RWPE2 (cell line): ENCODE measurements at regions not wholly inside any gene's neighbourhood (a gene's known extent, or its start where the extent isn't known, plus 50 kb on each side); places are given as distances from the start of the nearest gene placed in this dataset.
A peak's percentile ranks its signal among the peaks of the same experiment; 100 is the strongest.

Experiments
- ATAC-seq: fragments of 200-7000 bp; cut with Tn5 transposase; 3 replicates; pipeline ENCODE4 v1.9.1; 2021; ENCODE audit warnings: low read depth
- DNase-seq: peaks from one replicate; pipeline ENCODE4 v3.0.0-alpha.2; 2020; ENCODE audit warnings: low spot score
- H3K27ac ChIP-seq: fragments of 450-650 bp; 2 replicates; pipeline ENCODE4 v1.5.1; 2017; ENCODE audit warnings: mild to moderate bottlenecking; ENCODE audit not compliant: poor library complexity, severe bottlenecking
- H3K27me3 ChIP-seq: fragments of 250-450 bp; sonication (Bioruptor Pico); 2 replicates; pipeline ENCODE4 v1.5.1; 2021; ENCODE audit warnings: mild to moderate bottlenecking, moderate library complexity; ENCODE audit not compliant: insufficient read depth, poor library complexity, severe bottlenecking
- H3K36me3 ChIP-seq: fragments of 250-450 bp; sonication (Bioruptor Pico); 2 replicates; pipeline ENCODE4 v1.5.1; 2020; ENCODE audit warnings: low read depth, mild to moderate bottlenecking, moderate library complexity
- H3K4me1 ChIP-seq: fragments of 250-450 bp; sonication (Bioruptor Pico); 2 replicates; pipeline ENCODE4 v1.5.1; 2021; ENCODE audit warnings: mild to moderate bottlenecking, moderate library complexity; ENCODE audit not compliant: insufficient read depth, poor library complexity, severe bottlenecking
- H3K4me3 ChIP-seq: fragments of 250-450 bp; sonication (Bioruptor Pico); 2 replicates; pipeline ENCODE4 v1.5.1; 2021; ENCODE audit warnings: mild to moderate bottlenecking, moderate library complexity; ENCODE audit not compliant: severe bottlenecking
- H3K9me3 ChIP-seq: fragments of 250-450 bp; sonication (Bioruptor Pico); 2 replicates; pipeline ENCODE4 v1.5.1; 2021; ENCODE audit warnings: mild to moderate bottlenecking, moderate library complexity; ENCODE audit not compliant: severe bottlenecking
- TF ChIP-seq, protein P1 (sequence below): fragments of 450-650 bp; IDR thresholded peaks from one replicate; pipeline ENCODE4 v1.5.1; 2017; ENCODE audit warnings: mild to moderate bottlenecking, moderate library complexity; ENCODE audit not compliant: poor library complexity, severe bottlenecking

DNA sequence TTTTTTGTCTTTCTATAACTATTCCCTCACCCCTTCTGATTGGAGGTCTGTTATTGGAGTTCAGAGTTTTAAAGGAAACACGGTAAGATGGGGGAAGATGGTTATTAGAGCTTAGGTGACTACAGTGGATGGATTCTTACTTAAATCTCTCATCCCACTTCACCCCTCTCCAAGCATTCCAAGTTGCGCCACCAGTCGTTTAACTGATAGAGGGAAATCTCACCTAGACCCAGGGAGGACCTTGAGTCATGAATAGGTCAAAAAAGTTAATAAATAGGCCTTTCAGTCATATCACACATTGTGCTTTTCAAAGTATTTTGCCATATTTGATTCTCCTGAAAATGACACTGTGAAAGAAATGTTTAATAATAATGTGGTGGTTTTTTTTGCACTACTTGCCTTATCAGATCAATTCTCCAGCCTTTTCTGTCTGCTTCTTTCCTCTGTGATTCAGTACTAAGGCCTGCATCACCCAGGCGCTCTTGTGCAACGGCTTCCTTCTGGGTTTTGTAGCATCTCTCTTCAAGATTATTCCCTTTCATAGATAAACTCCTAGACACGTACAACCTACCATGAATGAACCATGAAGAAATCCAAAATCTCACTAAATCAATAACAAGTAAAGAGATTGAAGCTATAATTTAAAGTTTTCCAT lies 100.4 kb upstream of the TGFBR2 start:
- no peaks in the 10 kb centered on the region for H3K27me3 ChIP-seq
- DNase-seq (no peak), ATAC-seq (no peak)
- H3K36me3 ChIP-seq = no peaks in the 10 kb centered on the region
- peaks cover 36% of the 10 kb centered on the region for H3K4me1 ChIP-seq
- no peaks in the 10 kb centered on the region for H3K9me3 ChIP-seq
- no peak overlapping the region for H3K4me3 ChIP-seq
- H3K27ac ChIP-seq = peak overlapping the region; percentile 85
- TF ChIP-seq, protein P1, sequence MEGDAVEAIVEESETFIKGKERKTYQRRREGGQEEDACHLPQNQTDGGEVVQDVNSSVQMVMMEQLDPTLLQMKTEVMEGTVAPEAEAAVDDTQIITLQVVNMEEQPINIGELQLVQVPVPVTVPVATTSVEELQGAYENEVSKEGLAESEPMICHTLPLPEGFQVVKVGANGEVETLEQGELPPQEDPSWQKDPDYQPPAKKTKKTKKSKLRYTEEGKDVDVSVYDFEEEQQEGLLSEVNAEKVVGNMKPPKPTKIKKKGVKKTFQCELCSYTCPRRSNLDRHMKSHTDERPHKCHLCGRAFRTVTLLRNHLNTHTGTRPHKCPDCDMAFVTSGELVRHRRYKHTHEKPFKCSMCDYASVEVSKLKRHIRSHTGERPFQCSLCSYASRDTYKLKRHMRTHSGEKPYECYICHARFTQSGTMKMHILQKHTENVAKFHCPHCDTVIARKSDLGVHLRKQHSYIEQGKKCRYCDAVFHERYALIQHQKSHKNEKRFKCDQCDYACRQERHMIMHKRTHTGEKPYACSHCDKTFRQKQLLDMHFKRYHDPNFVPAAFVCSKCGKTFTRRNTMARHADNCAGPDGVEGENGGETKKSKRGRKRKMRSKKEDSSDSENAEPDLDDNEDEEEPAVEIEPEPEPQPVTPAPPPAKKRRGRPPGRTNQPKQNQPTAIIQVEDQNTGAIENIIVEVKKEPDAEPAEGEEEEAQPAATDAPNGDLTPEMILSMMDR = no peak

DNA sequence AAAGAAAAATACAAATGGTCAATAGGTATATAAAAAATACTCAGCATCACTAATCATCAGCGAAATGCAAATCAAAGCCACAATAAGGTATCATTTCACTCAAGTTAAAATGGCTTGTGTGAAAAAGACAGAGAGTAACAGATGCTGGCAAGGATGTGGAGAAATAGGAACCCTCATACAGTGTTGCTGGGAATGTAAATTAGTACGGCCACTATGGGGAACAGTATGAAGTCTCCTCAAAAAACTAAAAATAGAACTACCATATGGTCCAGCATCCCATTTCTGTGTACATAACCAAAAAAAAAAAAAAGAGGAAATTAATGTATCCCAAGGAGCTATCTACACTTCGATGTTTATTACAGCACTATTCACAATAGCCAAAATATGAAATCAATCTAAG lies 98.1 kb upstream of the TGFBR2 start:
- H3K27me3 ChIP-seq = no peaks in the 10 kb centered on the region
- H3K4me3 ChIP-seq = no peak overlapping the region
- TF ChIP-seq, protein P1 = no peak
- H3K27ac ChIP-seq = peak overlapping the region; percentile 98
- no peaks in the 10 kb centered on the region for H3K36me3 ChIP-seq
- no peaks in the 10 kb centered on the region for H3K9me3 ChIP-seq
- H3K4me1 ChIP-seq = peaks cover 33% of the 10 kb centered on the region
- no peak for ATAC-seq
- no peak for DNase-seq

DNA sequence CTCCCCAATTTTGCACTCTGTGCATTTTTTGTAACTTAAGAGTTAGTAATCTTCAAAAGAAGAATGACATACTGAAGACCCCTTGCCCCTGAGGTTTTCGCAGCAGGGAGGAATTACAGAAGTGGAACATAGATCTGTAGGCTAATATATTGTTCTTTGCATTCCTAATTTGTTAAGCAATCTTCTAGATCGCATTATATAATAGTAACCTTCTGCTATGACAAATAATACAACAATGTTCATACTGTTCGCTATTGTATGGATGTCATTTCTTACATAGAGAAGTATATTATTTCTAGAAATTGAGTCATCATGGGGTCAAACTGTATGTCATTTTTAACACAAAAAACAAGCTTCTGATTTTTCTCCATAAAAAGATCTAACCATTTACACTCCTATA lies 95.8 kb upstream of the TGFBR2 start:
- TF ChIP-seq, protein P1 = no peak
- H3K27ac ChIP-seq = peak overlapping the region; percentile 98
- DNase-seq = no peak
- peaks cover 29% of the 10 kb centered on the region for H3K4me1 ChIP-seq
- H3K4me3 ChIP-seq = no peak overlapping the region
- no peaks in the 10 kb centered on the region for H3K36me3 ChIP-seq
- no peaks in the 10 kb centered on the region for H3K9me3 ChIP-seq
- no peaks in the 10 kb centered on the region for H3K27me3 ChIP-seq
- ATAC-seq = peak; percentile 54

DNA sequence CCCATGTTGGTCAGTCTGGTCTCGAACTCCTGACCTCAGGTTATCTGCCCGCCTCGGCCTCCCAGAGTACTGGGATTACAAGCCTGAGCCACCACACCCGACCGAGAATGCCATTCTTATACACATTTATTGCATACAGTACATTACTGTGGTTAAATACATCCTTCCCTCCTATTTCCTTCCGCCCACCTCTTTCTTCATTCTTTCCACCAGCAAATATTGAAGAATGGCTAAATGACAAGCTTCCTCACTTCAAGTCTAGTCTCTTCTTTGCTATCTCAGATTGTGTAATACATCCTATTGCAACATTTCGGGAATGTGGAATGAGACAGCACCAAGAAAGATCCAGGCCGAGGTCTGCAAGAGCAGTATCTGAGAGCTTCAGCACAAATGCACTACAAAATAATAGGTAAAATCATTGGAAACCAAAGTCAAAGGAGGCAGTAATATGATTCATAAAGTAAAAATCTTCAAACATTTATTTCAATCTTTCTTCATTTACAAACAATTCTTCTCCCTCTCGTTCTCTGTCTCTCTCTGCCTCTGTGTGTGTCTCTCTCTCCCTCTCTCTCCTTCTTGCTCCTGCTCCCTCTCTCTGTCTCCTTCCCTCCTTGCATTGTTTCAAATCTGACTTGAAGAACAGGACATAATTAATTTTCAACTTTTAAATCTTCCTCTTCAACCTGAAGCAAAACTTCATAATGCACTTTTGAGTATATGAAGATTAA lies 94.7 kb upstream of the TGFBR2 start:
- Histone ChIP-seq H3K27me3 (no peaks in the 10 kb centered on the region), H3K4me1 (peaks cover 38% of the 10 kb centered on the region), H3K27ac (peak overlapping the region; percentile 98), H3K4me3 (no peak overlapping the region), H3K9me3 (no peaks in the 10 kb centered on the region), H3K36me3 (no peaks in the 10 kb centered on the region)
- ATAC-seq = peak; percentile 91
- TF ChIP-seq, protein P1 = no peak
- DNase-seq = peak; percentile 87

DNA sequence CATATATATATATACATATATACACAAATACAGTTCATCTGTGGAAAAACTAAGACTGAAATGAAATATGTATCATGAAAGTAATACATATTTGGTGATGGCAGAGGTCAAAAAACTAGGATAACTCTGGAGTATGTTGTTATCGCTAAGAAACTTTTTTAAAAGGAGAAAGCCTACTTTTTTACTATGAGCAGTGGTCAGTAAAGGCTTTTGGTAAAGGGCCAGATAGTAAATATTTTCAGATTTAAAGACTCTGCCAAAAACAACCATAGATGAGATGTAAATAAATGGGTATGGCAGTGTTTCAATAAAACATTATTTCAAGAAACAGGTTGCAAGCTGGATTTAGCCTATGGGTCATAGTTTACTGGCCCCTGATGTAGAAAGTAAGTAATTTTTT lies 93.8 kb upstream of the TGFBR2 start:
- DNase-seq (no peak), ATAC-seq (no peak)
- TF ChIP-seq, protein P1 = no peak
- H3K36me3 ChIP-seq = no peaks in the 10 kb centered on the region
- no peaks in the 10 kb centered on the region for H3K27me3 ChIP-seq
- H3K4me3 ChIP-seq = no peak overlapping the region
- peak overlapping the region; percentile 98 for H3K27ac ChIP-seq
- no peaks in the 10 kb centered on the region for H3K9me3 ChIP-seq
- H3K4me1 ChIP-seq = peaks cover 38% of the 10 kb centered on the region
